B cell (primary cell): ENCODE measurements at regions not wholly inside any gene's neighbourhood (a gene's known extent, or its start where the extent isn't known, plus 50 kb on each side); places are given as distances from the start of the nearest gene placed in this dataset.

Experiments used
- CTCF ChIP-seq: fragments of 200-600 bp; IDR thresholded peaks from one replicate; pipeline ENCODE4 v1.8.0; 2022; ENCODE audit warnings: antibody characterized with exemption, mild to moderate bottlenecking
- EZH2 ChIP-seq: IDR thresholded peaks from 2 replicates; pipeline ENCODE4 v1.6.1; 2012; ENCODE audit warnings: borderline replicate concordance, low read depth, mild to moderate bottlenecking, moderate library complexity, low read length; ENCODE audit not compliant: insufficient read depth, poor library complexity, severe bottlenecking

GRCh38 chr1:87603626-87604025 is 274.9 kb downstream of the LMO4 start:
- TF ChIP-seq EZH2 (no peak), CTCF (no peak)
